ENCODE measurements at regions not wholly inside any gene's neighbourhood (a gene's known extent, or its start where the extent isn't known, plus 50 kb on each side); places are given as distances from the start of the nearest gene placed in this dataset.

- Histone ChIP-seq H3K79me1 (ENCODE audit: insufficient read depth, low read depth, low read length, poor library complexity, severe bottlenecking) (no peaks in the 10 kb centered on the region), H3K18ac (ENCODE audit: insufficient read length, low read depth, low read length) (no peak overlapping the region), H4K20me1 (ENCODE audit: control insufficient read depth, insufficient read depth, insufficient read length) (no peaks in the 10 kb centered on the region), H3K23me2 (ENCODE audit: insufficient read length, low read depth, low read length, poor library complexity, severe bottlenecking) (no peaks in the 10 kb centered on the region), H4K8ac (replicated peaks; ENCODE audit: insufficient read length, low read depth, low read length) (no peak overlapping the region), H3K27me3 (ENCODE audit: insufficient read depth, low read length) (no peaks in the 10 kb centered on the region), H3K56ac (ENCODE audit: insufficient read length, low read depth, low read length) (no peak overlapping the region), H2BK5ac (ENCODE audit: insufficient read length, low read length) (no peak overlapping the region), H2BK120ac (ENCODE audit: low read depth, low read length, poor library complexity, severe bottlenecking) (no peak overlapping the region), H4K5ac (ENCODE audit: insufficient read length, low read depth, low read length) (no peak overlapping the region), H3K9ac (ENCODE audit: extremely low read depth, insufficient read length, low read length) (no peak overlapping the region), H3T11ph (ENCODE audit: low read length) (no peak overlapping the region), H2BK15ac (ENCODE audit: low read depth, low read length) (no peak overlapping the region), H3K79me2 (ENCODE audit: insufficient read depth, low read length) (0 out of 2 replicates have a peak, but pooled peaks cover 2% of the 10 kb centered on the region), H3K4me2 (ENCODE audit: insufficient read depth, insufficient read length, low read length) (no peak overlapping the region), H3K14ac (ENCODE audit: insufficient read depth, low read length) (no peak overlapping the region), H3K4me1 (ENCODE audit: insufficient read depth, low read length) (peaks cover 2% of the 10 kb centered on the region; the same call in 1 of the 2 replicates), H2BK20ac (ENCODE audit: low read depth, low read length, poor library complexity, severe bottlenecking) (no peak overlapping the region), H4K91ac (ENCODE audit: insufficient read length, low read depth, low read length) (no peak overlapping the region), H3K9me3 (ENCODE audit: control insufficient read depth, low read depth, low read length) (no peaks in the 10 kb centered on the region), H3K23ac (ENCODE audit: insufficient read length, low read depth, low read length) (no peak overlapping the region), H3K27ac (ENCODE audit: insufficient read length, low read depth, low read length) (no peak overlapping the region), H2AFZ (ENCODE audit: low read length) (no peak overlapping the region), H3K4ac (ENCODE audit: low read depth, low read length) (no peak overlapping the region), H2BK12ac (ENCODE audit: insufficient read length, low read depth, low read length) (no peak overlapping the region), H2AK5ac (ENCODE audit: insufficient read length, low read length) (no peak overlapping the region)
- Mint-ChIP-seq H3K27me3 (ENCODE audit: low read depth) (no peaks in the 10 kb centered on the region), H3K9me3 (peaks cover 0 to 4% of the 10 kb centered on the region in 2 experiments; a peak in 1 of 5 replicates), H3K4me1 (peaks cover 0 to 2% of the 10 kb centered on the region in 2 experiments; a peak in 1 of 4 replicates), H3K27ac (no peak overlapping the region), H3K36me3 (ENCODE audit: insufficient read depth in 1 of 3, low read depth in 3 of 3) (peaks cover 0 to 3% (median under 1%) of the 10 kb centered on the region in 3 experiments; a peak in 2 of 7 replicates), H3K4me3 (no peak overlapping the region)
- no CpG with 5 or more reads among the region's 2 CpGs for WGBS (ENCODE audit: extremely low coverage, insufficient read length, low lambda C conversion rate)
- TF ChIP-seq CTCF (conservative IDR thresholded peaks at IDR 0.05), result no peak
- no peak for DNase-seq
These were observed 1339.3 kb upstream of the C9orf72 start for GRCh38 chr9:28912621-28913020.

Measured in H9 (cell line).